Panc1 (cell line): ENCODE measurements at regions not wholly inside any gene's neighbourhood (a gene's known extent, or its start where the extent isn't known, plus 50 kb on each side); places are given as distances from the start of the nearest gene placed in this dataset.

Experiments
- ATAC-seq: fragments of 200-7000 bp; cut with Tn5 transposase; 2 replicates; pipeline ENCODE4 v1.9.1; 2020; ENCODE audit warnings: mild to moderate bottlenecking, moderate library complexity
- BruUV-seq: library from RNA; stranded (reverse); fragments of 400-500 nt; replicated peaks from 2 replicates; lab custom pipeline; 2021; lab: Mats Ljungman, UMichigan
- CTCF ChIA-PET: fragments of 300-600 bp; sonication (Branson Sonifier 250); formaldehyde crosslinking; loops from one replicate; lab custom pipeline; 2022; ENCODE audit warnings: antibody characterized with exemption; lab: Charles Lee
- POLR2A ChIA-PET: fragments of 300-600 bp; sonication (Branson Sonifier 250); formaldehyde crosslinking; loops from one replicate; lab custom pipeline; 2022; ENCODE audit warnings: antibody characterized with exemption; lab: Charles Lee
- DNase-seq: peaks from one replicate; pipeline ENCODE4 v3.0.0-alpha.2; 2010; ENCODE audit warnings: low read depth, low spot score
- H3K27ac ChIP-seq: 2 replicates; pipeline ENCODE4 v1.5.1; 2011; ENCODE audit warnings: mild to moderate bottlenecking, low read length, inconsistent platforms
- H3K27me3 ChIP-seq: fragments of 200-500 bp; sonication (Bioruptor generic); 2 replicates; pipeline ENCODE4 v1.6.0; 2014; ENCODE audit warnings: low read length, inconsistent platforms; ENCODE audit not compliant: control insufficient read depth, insufficient read depth
- H3K36me3 ChIP-seq: fragments of 200-500 bp; sonication (Bioruptor generic); 2 replicates; pipeline ENCODE4 v1.5.1; 2014; ENCODE audit warnings: inconsistent platforms, mild to moderate bottlenecking, low read length, moderate library complexity; ENCODE audit not compliant: control insufficient read depth, insufficient read depth
- H3K4me1 ChIP-seq: 2 replicates; pipeline ENCODE4 v1.5.1; 2011; ENCODE audit warnings: inconsistent platforms, mild to moderate bottlenecking, low read length, moderate library complexity; ENCODE audit not compliant: control insufficient read depth, insufficient read depth
- H3K4me3 ChIP-seq, 2 experiments: 2 replicates each; pipeline ENCODE4 v1.5.1; 2011 to 2012; ENCODE audit warnings: low read depth in 2 of 2, low read length in 2 of 2, mild to moderate bottlenecking in 2 of 2, inconsistent platforms in 1 of 2, moderate library complexity in 1 of 2
- H3K9me3 ChIP-seq: fragments of 200-500 bp; sonication (Bioruptor generic); 2 replicates; pipeline ENCODE4 v1.5.1; 2014; ENCODE audit warnings: low read depth, mild to moderate bottlenecking, inconsistent platforms, low read length, moderate library complexity; ENCODE audit not compliant: control insufficient read depth, insufficient read depth
- CTCF ChIP-seq: fragments of 450-650 bp; IDR thresholded peaks from 2 replicates; pipeline ENCODE4 v1.5.1; 2017; ENCODE audit warnings: mild to moderate bottlenecking
- POLR2AphosphoS5 ChIP-seq: IDR thresholded peaks from 2 replicates; pipeline ENCODE4 v1.6.1; 2012; ENCODE audit warnings: mild to moderate bottlenecking, low read depth, low read length, moderate library complexity
- REST ChIP-seq, 2 experiments: IDR thresholded peaks; 2 replicates each; pipeline ENCODE4 v1.6.1; 2011 to 2012; ENCODE audit warnings: low read depth in 2 of 2, control low read depth in 1 of 2, low read length in 1 of 2, mild to moderate bottlenecking in 1 of 2, moderate library complexity in 1 of 2; ENCODE audit not compliant: insufficient read depth in 1 of 2
- SIN3A ChIP-seq: IDR thresholded peaks from 2 replicates; pipeline ENCODE4 v1.6.1; 2012; ENCODE audit warnings: low read depth, mild to moderate bottlenecking, low read length, moderate library complexity, borderline replicate concordance; ENCODE audit not compliant: insufficient read depth
- TCF7L2 ChIP-seq: IDR thresholded peaks from 2 replicates; pipeline ENCODE4 v1.6.1; 2011; ENCODE audit warnings: mild to moderate bottlenecking, low read depth, low read length, inconsistent platforms
- in situ Hi-C: cut with HindIII; loops from 2 replicates; pipeline ENCODE4 v1.10.0; 2016; ENCODE audit warnings: low sequenced_read_pairs, low pct_unique_long_range_greater_than_20kb
- intact Hi-C: fragments of 100-400 bp; cut with micrococcal nuclease; formaldehyde crosslinking; loops from one replicate; pipeline ENCODE4 v1.10.0; 2022; ENCODE audit not compliant: unreplicated experiment

GRCh38 chr13:104868806-104869205, 1666.7 kb downstream of the EFNB2 start:
- CTCF ChIA-PET = no interaction called here
- POLR2A ChIA-PET = no interaction called here
- no peak for ATAC-seq
- TF ChIP-seq CTCF (no peak), REST (IDR thresholded peaks at IDR 0.05; ENCODE audit: insufficient read depth in 1 of 2, low read depth in 2 of 2, low read length in 1 of 2) (no peak), POLR2AphosphoS5 (no peak), TCF7L2 (no peak), SIN3A (no peak)
- in situ Hi-C loops = no loop called here
- no TSS peak for BruUV-seq
- intact Hi-C loops = no loop called here
- Histone ChIP-seq H3K4me1 (no peaks in the 10 kb centered on the region), H3K27me3 (no peaks in the 10 kb centered on the region), H3K27ac (no peak overlapping the region), H3K36me3 (no peaks in the 10 kb centered on the region; the same call in 1 of the 2 replicates), H3K9me3 (no peaks in the 10 kb centered on the region), H3K4me3 (no peak overlapping the region)
- no peak for DNase-seq

GRCh38 chr13:104855581-104855980, 1679.9 kb downstream of the EFNB2 start:
- no peaks in the 10 kb centered on the region for H3K27me3 ChIP-seq
- TF ChIP-seq SIN3A = no peak
- no peak for TF ChIP-seq POLR2AphosphoS5
- no peak for TF ChIP-seq TCF7L2
- TF ChIP-seq CTCF = no peak
- no peak for TF ChIP-seq REST (IDR thresholded peaks at IDR 0.05; ENCODE audit: insufficient read depth in 1 of 2, low read depth in 2 of 2, low read length in 1 of 2)
- POLR2A ChIA-PET = interaction anchor here (0.6 kb wide), 1 partner anchor 333 kb away, joined by 4 read pairs; no protein-coding TSS in a partner anchor
- no peak overlapping the region for H3K4me3 ChIP-seq
- CTCF ChIA-PET = no interaction called here
- no peak for DNase-seq
- H3K9me3 ChIP-seq = no peaks in the 10 kb centered on the region
- intact Hi-C loops = no loop called here
- in situ Hi-C loops = no loop called here
- H3K27ac ChIP-seq = no peak overlapping the region
- ATAC-seq = no peak
- H3K36me3 ChIP-seq = no peaks in the 10 kb centered on the region
- no peaks in the 10 kb centered on the region for H3K4me1 ChIP-seq
- no TSS peak for BruUV-seq
